ENCODE measurements at regions not wholly inside any gene's neighbourhood (a gene's known extent, or its start where the extent isn't known, plus 50 kb on each side); places are given as distances from the start of the nearest gene placed in this dataset.

GRCh38 chr3:43971486-43971885, 270.2 kb upstream of the TOPAZ1 start:
- Histone ChIP-seq H3K4me1 (no peaks in the 10 kb centered on the region), H3K9ac (ENCODE audit: low read depth in 2 of 2, low read length in 2 of 2) (no peak overlapping the region), H3K27ac (no peak overlapping the region), H3K36me3 (no peaks in the 10 kb centered on the region), H3K4me3 (no peak overlapping the region), H3K9me3 (no peaks in the 10 kb centered on the region), H3K27me3 (no peaks in the 10 kb centered on the region)
- no peak for DNase-seq
- TF ChIP-seq, protein P1, sequence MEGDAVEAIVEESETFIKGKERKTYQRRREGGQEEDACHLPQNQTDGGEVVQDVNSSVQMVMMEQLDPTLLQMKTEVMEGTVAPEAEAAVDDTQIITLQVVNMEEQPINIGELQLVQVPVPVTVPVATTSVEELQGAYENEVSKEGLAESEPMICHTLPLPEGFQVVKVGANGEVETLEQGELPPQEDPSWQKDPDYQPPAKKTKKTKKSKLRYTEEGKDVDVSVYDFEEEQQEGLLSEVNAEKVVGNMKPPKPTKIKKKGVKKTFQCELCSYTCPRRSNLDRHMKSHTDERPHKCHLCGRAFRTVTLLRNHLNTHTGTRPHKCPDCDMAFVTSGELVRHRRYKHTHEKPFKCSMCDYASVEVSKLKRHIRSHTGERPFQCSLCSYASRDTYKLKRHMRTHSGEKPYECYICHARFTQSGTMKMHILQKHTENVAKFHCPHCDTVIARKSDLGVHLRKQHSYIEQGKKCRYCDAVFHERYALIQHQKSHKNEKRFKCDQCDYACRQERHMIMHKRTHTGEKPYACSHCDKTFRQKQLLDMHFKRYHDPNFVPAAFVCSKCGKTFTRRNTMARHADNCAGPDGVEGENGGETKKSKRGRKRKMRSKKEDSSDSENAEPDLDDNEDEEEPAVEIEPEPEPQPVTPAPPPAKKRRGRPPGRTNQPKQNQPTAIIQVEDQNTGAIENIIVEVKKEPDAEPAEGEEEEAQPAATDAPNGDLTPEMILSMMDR (IDR thresholded peaks at IDR 0.05) = no peak
- intact Hi-C loops (cut with DNase I) = no loop called here

- intact Hi-C loops (cut with DNase I) = no loop called here
- DNase-seq = no peak
- TF ChIP-seq, protein P1 (IDR thresholded peaks at IDR 0.05) = no peak
Measured at GRCh38 chr3:43978708-43979107, 263.0 kb upstream of the TOPAZ1 start.

GRCh38 chr3:43979645-43980044, 262.0 kb upstream of the TOPAZ1 start:
- Histone ChIP-seq H3K4me3 (no peak overlapping the region), H3K27me3 (no peaks in the 10 kb centered on the region), H3K27ac (no peak overlapping the region), H3K9me3 (no peaks in the 10 kb centered on the region), H3K36me3 (no peaks in the 10 kb centered on the region), H3K4me1 (no peaks in the 10 kb centered on the region), H3K9ac (ENCODE audit: low read depth in 2 of 2, low read length in 2 of 2) (no peak overlapping the region)
- no peak for DNase-seq
- intact Hi-C loops (cut with DNase I) = no loop called here
- TF ChIP-seq, protein P1 (IDR thresholded peaks at IDR 0.05) = no peak

More at GRCh38 chr3:43978708-43979107, 263.0 kb upstream of the TOPAZ1 start:
- Histone ChIP-seq H3K9me3 (no peaks in the 10 kb centered on the region), H3K4me3 (no peak overlapping the region), H3K9ac (ENCODE audit: low read depth in 2 of 2, low read length in 2 of 2) (no peak overlapping the region), H3K36me3 (no peaks in the 10 kb centered on the region), H3K27ac (no peak overlapping the region), H3K4me1 (no peaks in the 10 kb centered on the region), H3K27me3 (no peaks in the 10 kb centered on the region)

- Histone ChIP-seq H3K36me3 (no peaks in the 10 kb centered on the region), H3K4me1 (peaks cover 6% of the 10 kb centered on the region), H3K27ac (no peak overlapping the region), H3K9me3 (no peaks in the 10 kb centered on the region), H3K4me3 (peak overlapping the region; percentile 2), H3K9ac (ENCODE audit: low read depth in 2 of 2, low read length in 2 of 2) (no peak overlapping the region), H3K27me3 (peaks cover 75% of the 10 kb centered on the region)
- DNase-seq = no peak
- intact Hi-C loops (cut with DNase I) = no loop called here
- TF ChIP-seq, protein P1 (IDR thresholded peaks at IDR 0.05) = no peak
Measured at GRCh38 chr3:43994657-43995546, 246.8 kb upstream of the TOPAZ1 start.

DNA sequence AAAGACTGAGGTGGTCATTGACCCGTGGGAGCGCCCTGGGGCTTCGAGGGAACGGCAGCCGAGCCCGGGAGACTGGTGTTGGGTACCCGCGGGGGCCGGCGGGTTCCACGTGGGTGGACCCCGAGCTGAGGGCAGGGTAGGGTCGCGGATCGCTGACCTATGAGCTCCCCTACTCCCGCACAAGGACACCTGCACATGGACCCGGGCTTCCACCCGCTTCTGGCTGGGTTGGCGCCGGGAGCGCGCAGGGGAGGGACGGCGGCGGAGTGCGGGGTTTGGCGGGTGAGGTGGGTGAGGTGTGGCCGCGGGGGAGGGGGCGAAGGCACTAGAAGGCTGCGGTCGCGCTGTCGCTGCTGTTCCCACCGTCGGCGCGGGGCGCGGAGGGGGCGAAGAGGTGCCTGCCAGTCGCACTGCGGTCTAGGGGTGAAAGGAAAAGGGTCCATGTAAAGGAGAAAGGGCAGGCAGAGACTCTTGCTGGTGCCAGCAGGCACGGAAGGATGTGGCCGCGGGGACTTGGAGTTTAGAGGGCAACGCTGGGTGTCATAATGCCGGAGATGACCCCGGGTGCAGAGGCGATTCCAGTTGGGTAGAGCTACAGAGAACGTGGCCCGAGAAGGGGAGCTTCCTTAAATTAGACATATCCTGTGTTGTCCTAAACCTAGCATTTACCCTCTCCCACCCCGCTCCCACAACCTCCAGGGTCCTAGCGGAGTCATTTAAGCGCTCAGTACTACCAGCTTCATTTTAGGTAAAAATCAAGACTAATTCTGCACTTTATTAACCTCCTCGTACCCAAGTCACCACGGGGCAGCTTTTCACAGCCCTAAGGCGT, 245.9 kb upstream of the TOPAZ1 start:
- intact Hi-C loops (cut with DNase I) = no loop called here
- Histone ChIP-seq H3K4me1 (peaks cover 6% of the 10 kb centered on the region), H3K36me3 (no peaks in the 10 kb centered on the region), H3K27ac (no peak overlapping the region), H3K9ac (ENCODE audit: low read depth in 2 of 2, low read length in 2 of 2) (no peak overlapping the region), H3K4me3 (peak overlapping the region; percentile 2), H3K27me3 (peaks cover 80% of the 10 kb centered on the region), H3K9me3 (no peaks in the 10 kb centered on the region)
- TF ChIP-seq, protein P1 (IDR thresholded peaks at IDR 0.05) = no peak
- DNase-seq = no peak

All from colonic mucosa (tissue), 4 donors.